ENCODE measurements at regions not wholly inside any gene's neighbourhood (a gene's known extent, or its start where the extent isn't known, plus 50 kb on each side); places are given as distances from the start of the nearest gene placed in this dataset.

DNA sequence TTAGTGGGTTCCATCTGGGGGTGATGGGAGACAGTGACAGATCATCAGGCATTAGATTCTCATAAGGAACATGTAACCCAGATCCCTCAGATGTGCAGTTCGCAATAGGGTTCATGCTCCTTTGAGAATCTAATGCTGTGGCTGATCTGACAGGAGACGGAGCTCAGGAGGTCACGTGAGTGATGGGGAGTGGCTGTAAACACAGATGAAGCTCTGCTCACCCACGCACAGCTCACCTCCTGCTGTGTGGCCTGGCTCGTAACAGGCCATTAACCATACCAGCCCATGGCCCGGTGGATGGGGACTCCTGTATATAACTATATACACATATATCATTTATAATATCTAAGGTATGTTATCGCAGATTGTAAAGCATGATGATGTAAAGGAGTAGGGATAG lies 214.2 kb downstream of the MAF start:
- H3K9me3 Mint-ChIP-seq, result peaks cover 9% of the 10 kb centered on the region
- no peak overlapping the region for H2AFZ ChIP-seq
- H3K27ac Mint-ChIP-seq, result no peak overlapping the region
- no peaks in the 10 kb centered on the region for H3K36me3 ChIP-seq (ENCODE audit: insufficient read depth)
- H3K4me2 ChIP-seq, result no peak overlapping the region
- H3K4me1 ChIP-seq (ENCODE audit: insufficient read depth), result no peaks in the 10 kb centered on the region
- no peak for TF ChIP-seq ZNF114 (CRISPR knock-in tag; IDR thresholded peaks at IDR 0.05)
- TF ChIP-seq, protein P1, sequence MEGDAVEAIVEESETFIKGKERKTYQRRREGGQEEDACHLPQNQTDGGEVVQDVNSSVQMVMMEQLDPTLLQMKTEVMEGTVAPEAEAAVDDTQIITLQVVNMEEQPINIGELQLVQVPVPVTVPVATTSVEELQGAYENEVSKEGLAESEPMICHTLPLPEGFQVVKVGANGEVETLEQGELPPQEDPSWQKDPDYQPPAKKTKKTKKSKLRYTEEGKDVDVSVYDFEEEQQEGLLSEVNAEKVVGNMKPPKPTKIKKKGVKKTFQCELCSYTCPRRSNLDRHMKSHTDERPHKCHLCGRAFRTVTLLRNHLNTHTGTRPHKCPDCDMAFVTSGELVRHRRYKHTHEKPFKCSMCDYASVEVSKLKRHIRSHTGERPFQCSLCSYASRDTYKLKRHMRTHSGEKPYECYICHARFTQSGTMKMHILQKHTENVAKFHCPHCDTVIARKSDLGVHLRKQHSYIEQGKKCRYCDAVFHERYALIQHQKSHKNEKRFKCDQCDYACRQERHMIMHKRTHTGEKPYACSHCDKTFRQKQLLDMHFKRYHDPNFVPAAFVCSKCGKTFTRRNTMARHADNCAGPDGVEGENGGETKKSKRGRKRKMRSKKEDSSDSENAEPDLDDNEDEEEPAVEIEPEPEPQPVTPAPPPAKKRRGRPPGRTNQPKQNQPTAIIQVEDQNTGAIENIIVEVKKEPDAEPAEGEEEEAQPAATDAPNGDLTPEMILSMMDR (conservative IDR thresholded peaks at IDR 0.05; ENCODE audit: low read depth in 2 of 2), result no peak
- TF ChIP-seq EZH2 (IDR thresholded peaks at IDR 0.05; ENCODE audit: low read depth, unreplicated experiment), result no peak
- TF ChIP-seq, protein P2, sequence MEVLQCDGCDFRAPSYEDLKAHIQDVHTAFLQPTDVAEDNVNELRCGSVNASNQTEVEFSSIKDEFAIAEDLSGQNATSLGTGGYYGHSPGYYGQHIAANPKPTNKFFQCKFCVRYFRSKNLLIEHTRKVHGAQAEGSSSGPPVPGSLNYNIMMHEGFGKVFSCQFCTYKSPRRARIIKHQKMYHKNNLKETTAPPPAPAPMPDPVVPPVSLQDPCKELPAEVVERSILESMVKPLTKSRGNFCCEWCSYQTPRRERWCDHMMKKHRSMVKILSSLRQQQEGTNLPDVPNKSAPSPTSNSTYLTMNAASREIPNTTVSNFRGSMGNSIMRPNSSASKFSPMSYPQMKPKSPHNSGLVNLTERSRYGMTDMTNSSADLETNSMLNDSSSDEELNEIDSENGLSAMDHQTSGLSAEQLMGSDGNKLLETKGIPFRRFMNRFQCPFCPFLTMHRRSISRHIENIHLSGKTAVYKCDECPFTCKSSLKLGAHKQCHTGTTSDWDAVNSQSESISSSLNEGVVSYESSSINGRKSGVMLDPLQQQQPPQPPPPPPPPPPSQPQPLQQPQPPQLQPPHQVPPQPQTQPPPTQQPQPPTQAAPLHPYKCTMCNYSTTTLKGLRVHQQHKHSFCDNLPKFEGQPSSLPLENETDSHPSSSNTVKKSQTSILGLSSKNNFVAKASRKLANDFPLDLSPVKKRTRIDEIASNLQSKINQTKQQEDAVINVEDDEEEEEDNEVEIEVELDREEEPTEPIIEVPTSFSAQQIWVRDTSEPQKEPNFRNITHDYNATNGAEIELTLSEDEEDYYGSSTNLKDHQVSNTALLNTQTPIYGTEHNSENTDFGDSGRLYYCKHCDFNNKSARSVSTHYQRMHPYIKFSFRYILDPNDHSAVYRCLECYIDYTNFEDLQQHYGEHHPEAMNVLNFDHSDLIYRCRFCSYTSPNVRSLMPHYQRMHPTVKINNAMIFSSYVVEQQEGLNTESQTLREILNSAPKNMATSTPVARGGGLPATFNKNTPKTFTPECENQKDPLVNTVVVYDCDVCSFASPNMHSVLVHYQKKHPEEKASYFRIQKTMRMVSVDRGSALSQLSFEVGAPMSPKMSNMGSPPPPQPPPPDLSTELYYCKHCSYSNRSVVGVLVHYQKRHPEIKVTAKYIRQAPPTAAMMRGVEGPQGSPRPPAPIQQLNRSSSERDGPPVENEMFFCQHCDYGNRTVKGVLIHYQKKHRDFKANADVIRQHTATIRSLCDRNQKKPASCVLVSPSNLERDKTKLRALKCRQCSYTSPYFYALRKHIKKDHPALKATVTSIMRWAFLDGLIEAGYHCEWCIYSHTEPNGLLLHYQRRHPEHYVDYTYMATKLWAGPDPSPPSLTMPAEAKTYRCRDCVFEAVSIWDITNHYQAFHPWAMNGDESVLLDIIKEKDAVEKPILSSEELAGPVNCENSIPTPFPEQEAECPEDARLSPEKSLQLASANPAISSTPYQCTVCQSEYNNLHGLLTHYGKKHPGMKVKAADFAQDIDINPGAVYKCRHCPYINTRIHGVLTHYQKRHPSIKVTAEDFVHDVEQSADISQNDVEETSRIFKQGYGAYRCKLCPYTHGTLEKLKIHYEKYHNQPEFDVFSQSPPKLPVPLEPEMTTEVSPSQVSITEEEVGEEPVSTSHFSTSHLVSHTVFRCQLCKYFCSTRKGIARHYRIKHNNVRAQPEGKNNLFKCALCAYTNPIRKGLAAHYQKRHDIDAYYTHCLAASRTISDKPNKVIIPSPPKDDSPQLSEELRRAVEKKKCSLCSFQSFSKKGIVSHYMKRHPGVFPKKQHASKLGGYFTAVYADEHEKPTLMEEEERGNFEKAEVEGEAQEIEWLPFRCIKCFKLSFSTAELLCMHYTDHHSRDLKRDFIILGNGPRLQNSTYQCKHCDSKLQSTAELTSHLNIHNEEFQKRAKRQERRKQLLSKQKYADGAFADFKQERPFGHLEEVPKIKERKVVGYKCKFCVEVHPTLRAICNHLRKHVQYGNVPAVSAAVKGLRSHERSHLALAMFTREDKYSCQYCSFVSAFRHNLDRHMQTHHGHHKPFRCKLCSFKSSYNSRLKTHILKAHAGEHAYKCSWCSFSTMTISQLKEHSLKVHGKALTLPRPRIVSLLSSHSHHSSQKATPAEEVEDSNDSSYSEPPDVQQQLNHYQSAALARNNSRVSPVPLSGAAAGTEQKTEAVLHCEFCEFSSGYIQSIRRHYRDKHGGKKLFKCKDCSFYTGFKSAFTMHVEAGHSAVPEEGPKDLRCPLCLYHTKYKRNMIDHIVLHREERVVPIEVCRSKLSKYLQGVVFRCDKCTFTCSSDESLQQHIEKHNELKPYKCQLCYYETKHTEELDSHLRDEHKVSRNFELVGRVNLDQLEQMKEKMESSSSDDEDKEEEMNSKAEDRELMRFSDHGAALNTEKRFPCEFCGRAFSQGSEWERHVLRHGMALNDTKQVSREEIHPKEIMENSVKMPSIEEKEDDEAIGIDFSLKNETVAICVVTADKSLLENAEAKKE (CRISPR knock-in tag; IDR thresholded peaks at IDR 0.05), result no peak
- no peak for TF ChIP-seq JUNB (IDR thresholded peaks at IDR 0.05; ENCODE audit: unreplicated experiment)
- TF ChIP-seq POLR2AphosphoS5 (IDR thresholded peaks at IDR 0.05; ENCODE audit: low read depth), result no peak
- no peak for TF ChIP-seq CREB1 (CRISPR knock-in tag; IDR thresholded peaks at IDR 0.05; ENCODE audit: low read depth)
- TF ChIP-seq ZNF331 (CRISPR knock-in tag; IDR thresholded peaks at IDR 0.05; ENCODE audit: low read depth), result no peak
- TF ChIP-seq, protein P3, sequence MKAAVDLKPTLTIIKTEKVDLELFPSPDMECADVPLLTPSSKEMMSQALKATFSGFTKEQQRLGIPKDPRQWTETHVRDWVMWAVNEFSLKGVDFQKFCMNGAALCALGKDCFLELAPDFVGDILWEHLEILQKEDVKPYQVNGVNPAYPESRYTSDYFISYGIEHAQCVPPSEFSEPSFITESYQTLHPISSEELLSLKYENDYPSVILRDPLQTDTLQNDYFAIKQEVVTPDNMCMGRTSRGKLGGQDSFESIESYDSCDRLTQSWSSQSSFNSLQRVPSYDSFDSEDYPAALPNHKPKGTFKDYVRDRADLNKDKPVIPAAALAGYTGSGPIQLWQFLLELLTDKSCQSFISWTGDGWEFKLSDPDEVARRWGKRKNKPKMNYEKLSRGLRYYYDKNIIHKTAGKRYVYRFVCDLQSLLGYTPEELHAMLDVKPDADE (IDR thresholded peaks at IDR 0.05), result no peak
- TF ChIP-seq EZH2phosphoT487 (IDR thresholded peaks at IDR 0.05; ENCODE audit: unreplicated experiment), result no peak
- no peak for TF ChIP-seq STAT1 (IDR thresholded peaks at IDR 0.05; ENCODE audit: unreplicated experiment)
- no peak for TF ChIP-seq NANOG (IDR thresholded peaks at IDR 0.05; ENCODE audit: borderline replicate concordance)
- TF ChIP-seq, protein P4, sequence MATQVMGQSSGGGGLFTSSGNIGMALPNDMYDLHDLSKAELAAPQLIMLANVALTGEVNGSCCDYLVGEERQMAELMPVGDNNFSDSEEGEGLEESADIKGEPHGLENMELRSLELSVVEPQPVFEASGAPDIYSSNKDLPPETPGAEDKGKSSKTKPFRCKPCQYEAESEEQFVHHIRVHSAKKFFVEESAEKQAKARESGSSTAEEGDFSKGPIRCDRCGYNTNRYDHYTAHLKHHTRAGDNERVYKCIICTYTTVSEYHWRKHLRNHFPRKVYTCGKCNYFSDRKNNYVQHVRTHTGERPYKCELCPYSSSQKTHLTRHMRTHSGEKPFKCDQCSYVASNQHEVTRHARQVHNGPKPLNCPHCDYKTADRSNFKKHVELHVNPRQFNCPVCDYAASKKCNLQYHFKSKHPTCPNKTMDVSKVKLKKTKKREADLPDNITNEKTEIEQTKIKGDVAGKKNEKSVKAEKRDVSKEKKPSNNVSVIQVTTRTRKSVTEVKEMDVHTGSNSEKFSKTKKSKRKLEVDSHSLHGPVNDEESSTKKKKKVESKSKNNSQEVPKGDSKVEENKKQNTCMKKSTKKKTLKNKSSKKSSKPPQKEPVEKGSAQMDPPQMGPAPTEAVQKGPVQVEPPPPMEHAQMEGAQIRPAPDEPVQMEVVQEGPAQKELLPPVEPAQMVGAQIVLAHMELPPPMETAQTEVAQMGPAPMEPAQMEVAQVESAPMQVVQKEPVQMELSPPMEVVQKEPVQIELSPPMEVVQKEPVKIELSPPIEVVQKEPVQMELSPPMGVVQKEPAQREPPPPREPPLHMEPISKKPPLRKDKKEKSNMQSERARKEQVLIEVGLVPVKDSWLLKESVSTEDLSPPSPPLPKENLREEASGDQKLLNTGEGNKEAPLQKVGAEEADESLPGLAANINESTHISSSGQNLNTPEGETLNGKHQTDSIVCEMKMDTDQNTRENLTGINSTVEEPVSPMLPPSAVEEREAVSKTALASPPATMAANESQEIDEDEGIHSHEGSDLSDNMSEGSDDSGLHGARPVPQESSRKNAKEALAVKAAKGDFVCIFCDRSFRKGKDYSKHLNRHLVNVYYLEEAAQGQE (IDR thresholded peaks at IDR 0.05; ENCODE audit: unreplicated experiment), result no peak
- H3K27me3 ChIP-seq (ENCODE audit: insufficient read depth), result no peaks in the 10 kb centered on the region
- no peak overlapping the region for H3K4me3 ChIP-seq
- H3K4me1 Mint-ChIP-seq, result peaks cover 3% of the 10 kb centered on the region
- no peak overlapping the region for H3K4me3 Mint-ChIP-seq
- peaks cover 4% of the 10 kb centered on the region for H3K27me3 Mint-ChIP-seq (ENCODE audit: insufficient read depth, low read depth, poor library complexity)
- no peak overlapping the region for H3K27ac ChIP-seq (ENCODE audit: low read depth)
- H3K79me2 ChIP-seq (replicated peaks; ENCODE audit: insufficient read depth), result no peaks in the 10 kb centered on the region
- H3F3A ChIP-seq (replicated peaks; ENCODE audit: low read depth), result no peaks in the 10 kb centered on the region
- no peaks in the 10 kb centered on the region; the same call in 1 of the 2 replicates for H3K9me2 ChIP-seq (ENCODE audit: insufficient read depth)
- peaks cover 8% of the 10 kb centered on the region; the same call in 2 of the 3 replicates for H3K36me3 Mint-ChIP-seq (ENCODE audit: low read depth)
- DNase-seq (ENCODE audit: low spot score) (no peak), ATAC-seq (no peak)
- H4K20me1 ChIP-seq (replicated peaks; ENCODE audit: insufficient read depth), result no peaks in the 10 kb centered on the region
